ENCODE measurements at regions not wholly inside any gene's neighbourhood (a gene's known extent, or its start where the extent isn't known, plus 50 kb on each side); places are given as distances from the start of the nearest gene placed in this dataset.

DNA sequence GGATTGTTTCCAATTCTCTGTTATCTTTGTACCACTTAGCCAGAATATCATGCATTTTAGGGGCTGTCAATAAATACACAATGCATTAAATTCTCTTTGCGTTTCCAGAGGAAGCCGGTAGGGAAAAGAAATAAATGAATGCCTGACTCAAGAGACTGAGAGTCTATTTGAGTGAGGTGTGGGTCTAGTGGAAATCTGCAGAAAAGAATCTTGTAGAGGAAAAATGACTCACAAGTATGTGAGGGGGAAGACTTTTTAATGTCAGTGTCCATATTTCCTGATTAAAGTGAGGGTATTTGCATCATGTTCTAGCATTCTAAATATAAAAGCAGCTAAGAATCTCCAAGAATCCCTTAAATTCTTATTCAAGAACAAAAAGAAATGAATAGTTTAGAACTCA, 271.1 kb downstream of the PTPRC start:
- intact Hi-C loops (cut with micrococcal nuclease; ENCODE audit: unreplicated experiment) (no loop called here), in situ Hi-C loops (cut with HindIII; ENCODE audit: extremely low pct_ligation_motif_present, low pct_unique_long_range_greater_than_20kb) (no loop called here)
- Histone ChIP-seq H3K36me3 (replicated peaks in 1 of 2; ENCODE audit: control insufficient read depth in 1 of 2, insufficient read depth in 2 of 2, low read length in 2 of 2) (no peaks in the 10 kb centered on the region), H3K79me2 (ENCODE audit: insufficient read depth, low read length) (no peaks in the 10 kb centered on the region), H3K4me1 (ENCODE audit: insufficient read depth, low read length) (no peaks in the 10 kb centered on the region), H3K9me3 (ENCODE audit: low read length) (no peaks in the 10 kb centered on the region), H3K27ac (ENCODE audit: extremely low read length, insufficient read depth, low read length) (no peak overlapping the region), H3K9ac (ENCODE audit: insufficient read depth, low read depth, low read length) (no peak overlapping the region), H2AFZ (ENCODE audit: low read length) (no peak overlapping the region), H3K27me3 (ENCODE audit: control insufficient read depth in 1 of 2, insufficient read depth in 2 of 2, low read length in 2 of 2) (no peaks in the 10 kb centered on the region), H3K4me3 (replicated peaks in 1 of 3; ENCODE audit: insufficient read depth in 1 of 3, low read depth in 2 of 3, low read length in 3 of 3) (no peak overlapping the region), H4K20me1 (ENCODE audit: insufficient read depth, low read length) (no peaks in the 10 kb centered on the region), H3K4me2 (ENCODE audit: low read depth, low read length) (no peak overlapping the region)
- ATAC-seq, result no peak
- BruUV-seq (replicated peaks), result no TSS peak
- TF ChIP-seq ARID2 (CRISPR knock-in tag; IDR thresholded peaks at IDR 0.05; ENCODE audit: borderline replicate concordance) (no peak), POLR2A (IDR thresholded peaks at IDR 0.05; ENCODE audit: insufficient read depth in 1 of 2, low read depth in 2 of 2, low read length in 2 of 2) (no peak), SP5 (CRISPR knock-in tag; IDR thresholded peaks at IDR 0.05; ENCODE audit: borderline replicate concordance, low read depth) (no peak), PBX2 (CRISPR knock-in tag; IDR thresholded peaks at IDR 0.05) (no peak), ZHX1 (CRISPR knock-in tag; IDR thresholded peaks at IDR 0.05; ENCODE audit: low read depth) (no peak), ZNF709 (CRISPR knock-in tag; IDR thresholded peaks at IDR 0.05) (no peak), ZNF235 (CRISPR knock-in tag; IDR thresholded peaks at IDR 0.05; ENCODE audit: borderline replicate concordance) (no peak), NR2C2 (CRISPR knock-in tag; IDR thresholded peaks at IDR 0.05; ENCODE audit: borderline replicate concordance) (no peak), WIZ (CRISPR knock-in tag; IDR thresholded peaks at IDR 0.05) (no peak), REPIN1 (CRISPR knock-in tag; IDR thresholded peaks at IDR 0.05; ENCODE audit: borderline replicate concordance, low read depth) (no peak), ZNF780A (CRISPR knock-in tag; IDR thresholded peaks at IDR 0.05) (no peak), FIP1L1 (IDR thresholded peaks at IDR 0.05; ENCODE audit: borderline replicate concordance, insufficient read depth, low read depth, low read length) (no peak)
- TF ChIP-seq, protein P1, sequence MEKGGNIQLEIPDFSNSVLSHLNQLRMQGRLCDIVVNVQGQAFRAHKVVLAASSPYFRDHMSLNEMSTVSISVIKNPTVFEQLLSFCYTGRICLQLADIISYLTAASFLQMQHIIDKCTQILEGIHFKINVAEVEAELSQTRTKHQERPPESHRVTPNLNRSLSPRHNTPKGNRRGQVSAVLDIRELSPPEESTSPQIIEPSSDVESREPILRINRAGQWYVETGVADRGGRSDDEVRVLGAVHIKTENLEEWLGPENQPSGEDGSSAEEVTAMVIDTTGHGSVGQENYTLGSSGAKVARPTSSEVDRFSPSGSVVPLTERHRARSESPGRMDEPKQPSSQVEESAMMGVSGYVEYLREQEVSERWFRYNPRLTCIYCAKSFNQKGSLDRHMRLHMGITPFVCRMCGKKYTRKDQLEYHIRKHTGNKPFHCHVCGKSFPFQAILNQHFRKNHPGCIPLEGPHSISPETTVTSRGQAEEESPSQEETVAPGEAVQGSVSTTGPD (CRISPR knock-in tag; IDR thresholded peaks at IDR 0.05), result no peak
- ChIA-PET CTCF (ENCODE audit: low intra/inter-chr PET ratio, low total read pairs) (no interaction called here), POLR2A (no interaction called here)
- no peak for FAIRE-seq
- DNase-seq (ENCODE audit: low spot score), result no peak
- WGBS (ENCODE audit: low lambda C conversion rate), result 93% methylated on average over 2 of the region's 2 CpGs
